ENCODE measurements at regions not wholly inside any gene's neighbourhood (a gene's known extent, or its start where the extent isn't known, plus 50 kb on each side); places are given as distances from the start of the nearest gene placed in this dataset.

- WGBS, 3 donors: 83 to 87% (median 87%) methylated on average over 4 of the region's 4 CpGs
- ATAC-seq (no peak), DNase-seq (no peak)
- no peak overlapping the region for H3K27ac ChIP-seq
- intact Hi-C loops (cut with DNase I): no loop called here
- no peaks in the 10 kb centered on the region for H3K9me3 ChIP-seq
- no peaks in the 10 kb centered on the region for H3K27me3 ChIP-seq (ENCODE audit: insufficient read depth in 3 of 3, low read length in 2 of 3)
- H3K36me3 ChIP-seq (ENCODE audit: insufficient read depth in 1 of 2, low read depth in 1 of 2): no peaks in the 10 kb centered on the region
- no peak overlapping the region for H3K4me3 ChIP-seq
- no peaks in the 10 kb centered on the region for H3K4me1 ChIP-seq
- no peak for TF ChIP-seq CTCF (IDR thresholded peaks at IDR 0.05)
Measured at GRCh38 chr13:87089391-87089790, 581.8 kb upstream of the SLITRK5 start.

- DNase-seq: no peak
- ATAC-seq: no peak
- H3K27me3 ChIP-seq (ENCODE audit: insufficient read depth in 3 of 3, low read length in 2 of 3): no peaks in the 10 kb centered on the region
Measured at GRCh38 chr13:87093399-87093798, 577.8 kb upstream of the SLITRK5 start.

GRCh38 chr13:87094646-87095045, 576.5 kb upstream of the SLITRK5 start:
- Histone ChIP-seq H3K27me3 (ENCODE audit: insufficient read depth in 3 of 3, low read length in 2 of 3) (no peaks in the 10 kb centered on the region), H3K9me3 (no peaks in the 10 kb centered on the region), H3K4me1 (no peaks in the 10 kb centered on the region), H3K36me3 (ENCODE audit: insufficient read depth in 1 of 2, low read depth in 1 of 2) (no peaks in the 10 kb centered on the region), H3K4me3 (no peak overlapping the region), H3K27ac (no peak overlapping the region)
- WGBS, 3 donors: 9 to 20% (median 14%) methylated on average over 3 of the region's 3 CpGs
- no peak for TF ChIP-seq CTCF (IDR thresholded peaks at IDR 0.05)
- ATAC-seq (no peak), DNase-seq (no peak)
- intact Hi-C loops (cut with DNase I): no loop called here

More at GRCh38 chr13:87093399-87093798, 577.8 kb upstream of the SLITRK5 start:
- H3K27ac ChIP-seq: no peak overlapping the region
- intact Hi-C loops (cut with DNase I): no loop called here
- no peaks in the 10 kb centered on the region for H3K4me1 ChIP-seq
- 73 to 83% (median 81%) methylated on average over 2 of the region's 2 CpGs for WGBS, 3 donors
- no peaks in the 10 kb centered on the region for H3K36me3 ChIP-seq (ENCODE audit: insufficient read depth in 1 of 2, low read depth in 1 of 2)
- TF ChIP-seq CTCF (IDR thresholded peaks at IDR 0.05): no peak
- no peaks in the 10 kb centered on the region for H3K9me3 ChIP-seq
- no peak overlapping the region for H3K4me3 ChIP-seq

GRCh38 chr13:87100431-87100830, 570.7 kb upstream of the SLITRK5 start:
- H3K36me3 ChIP-seq (ENCODE audit: insufficient read depth in 1 of 2, low read depth in 1 of 2): no peaks in the 10 kb centered on the region
- no peak overlapping the region for H3K4me3 ChIP-seq
- DNase-seq (no peak), ATAC-seq (no peak)
- H3K4me1 ChIP-seq: no peaks in the 10 kb centered on the region
- no peaks in the 10 kb centered on the region for H3K27me3 ChIP-seq (ENCODE audit: insufficient read depth in 3 of 3, low read length in 2 of 3)
- H3K27ac ChIP-seq: no peak overlapping the region
- TF ChIP-seq CTCF (IDR thresholded peaks at IDR 0.05): no peak
- 70 to 76% (median 71%) methylated on average over 5 of the region's 5 CpGs for WGBS, 3 donors
- intact Hi-C loops (cut with DNase I): no loop called here
- H3K9me3 ChIP-seq: no peaks in the 10 kb centered on the region

- Histone ChIP-seq H3K27me3 (ENCODE audit: insufficient read depth in 3 of 3, low read length in 2 of 3) (no peaks in the 10 kb centered on the region), H3K36me3 (ENCODE audit: insufficient read depth in 1 of 2, low read depth in 1 of 2) (no peaks in the 10 kb centered on the region), H3K27ac (no peak overlapping the region), H3K4me1 (no peaks in the 10 kb centered on the region), H3K4me3 (no peak overlapping the region), H3K9me3 (no peaks in the 10 kb centered on the region)
- TF ChIP-seq CTCF (IDR thresholded peaks at IDR 0.05): no peak
- intact Hi-C loops (cut with DNase I): no loop called here
- DNase-seq (no peak), ATAC-seq (no peak)
- WGBS, 3 donors: 66 to 77% (median 69%) methylated on average over 2 of the region's 2 CpGs
Measured at GRCh38 chr13:87107651-87108050, 563.5 kb upstream of the SLITRK5 start.
